HEK293T (cell line): ENCODE measurements at regions not wholly inside any gene's neighbourhood (a gene's known extent, or its start where the extent isn't known, plus 50 kb on each side); places are given as distances from the start of the nearest gene placed in this dataset.

Experiments
- CTCF ChIA-PET: fragments of 350-600 bp; formaldehyde crosslinking; extraction: SDS; loops from one replicate; lab custom pipeline; 2021; ENCODE audit warnings: antibody characterized with exemption, inconsistent platforms; lab: Yijun Ruan, JAX
- POLR2A ChIA-PET: fragments of 350-600 bp; formaldehyde crosslinking; extraction: SDS; loops from one replicate; lab custom pipeline; 2020; ENCODE audit warnings: antibody characterized with exemption, inconsistent platforms; lab: Yijun Ruan, JAX
- DNase-seq: peaks from one replicate; pipeline ENCODE4 v3.0.0; 2012; ENCODE audit warnings: mixed read lengths; ENCODE audit errors: extremely low spot score
- ARNT ChIP-seq: fragments of 450-650 bp; IDR thresholded peaks from 2 replicates; pipeline ENCODE4 v1.6.1; 2017; ENCODE audit warnings: mild to moderate bottlenecking
- BHLHE40 ChIP-seq: fragments of 450-650 bp; IDR thresholded peaks from 2 replicates; pipeline ENCODE4 v1.6.1; 2016; ENCODE audit warnings: mild to moderate bottlenecking, moderate library complexity, borderline replicate concordance
- CTBP1 ChIP-seq: fragments of 450-650 bp; IDR thresholded peaks from 2 replicates; pipeline ENCODE4 v1.6.1; 2016; ENCODE audit warnings: borderline replicate concordance
- ELF4 ChIP-seq: fragments of 450-650 bp; IDR thresholded peaks from 2 replicates; pipeline ENCODE4 v1.6.1; 2017; ENCODE audit warnings: antibody characterized with exemption
- FOXA1 ChIP-seq: fragments of 450-650 bp; IDR thresholded peaks from 2 replicates; pipeline ENCODE4 v1.6.1; 2016; ENCODE audit warnings: mild to moderate bottlenecking
- FOXK2 ChIP-seq: fragments of 450-650 bp; IDR thresholded peaks from 2 replicates; pipeline ENCODE4 v1.6.1; 2016; ENCODE audit warnings: mild to moderate bottlenecking
- FOXM1 ChIP-seq: fragments of 450-650 bp; IDR thresholded peaks from 2 replicates; pipeline ENCODE4 v1.6.1; 2017; ENCODE audit warnings: mild to moderate bottlenecking, borderline replicate concordance
- HDGF ChIP-seq: fragments of 450-650 bp; IDR thresholded peaks from 2 replicates; pipeline ENCODE4 v1.6.1; 2017; ENCODE audit warnings: antibody characterized with exemption, borderline replicate concordance
- L3MBTL2 ChIP-seq: fragments of 450-650 bp; conservative IDR thresholded peaks from 2 replicates; pipeline ENCODE4 v1.6.1; 2016; ENCODE audit warnings: mild to moderate bottlenecking
- LEF1 ChIP-seq: fragments of 450-650 bp; IDR thresholded peaks from 2 replicates; pipeline ENCODE4 v1.6.1; 2017; ENCODE audit warnings: mild to moderate bottlenecking, borderline replicate concordance
- NFRKB ChIP-seq: fragments of 450-650 bp; IDR thresholded peaks from 2 replicates; pipeline ENCODE4 v1.6.1; 2016; ENCODE audit warnings: mild to moderate bottlenecking, moderate library complexity
- SP1 ChIP-seq: fragments of 450-650 bp; IDR thresholded peaks from 2 replicates; pipeline ENCODE4 v1.6.1; 2017
- SUZ12 ChIP-seq: fragments of 450-650 bp; IDR thresholded peaks from 2 replicates; pipeline ENCODE4 v1.6.1; 2016; ENCODE audit warnings: mild to moderate bottlenecking
- TARDBP ChIP-seq: fragments of 450-650 bp; IDR thresholded peaks from 2 replicates; pipeline ENCODE4 v1.6.1; 2016
- ZNF384 ChIP-seq: fragments of 450-650 bp; IDR thresholded peaks from 2 replicates; pipeline ENCODE4 v1.6.1; 2016
- TF ChIP-seq, protein P1 (sequence below): fragments of 450-650 bp; IDR thresholded peaks from 2 replicates; pipeline ENCODE4 v1.6.1; 2016

DNA sequence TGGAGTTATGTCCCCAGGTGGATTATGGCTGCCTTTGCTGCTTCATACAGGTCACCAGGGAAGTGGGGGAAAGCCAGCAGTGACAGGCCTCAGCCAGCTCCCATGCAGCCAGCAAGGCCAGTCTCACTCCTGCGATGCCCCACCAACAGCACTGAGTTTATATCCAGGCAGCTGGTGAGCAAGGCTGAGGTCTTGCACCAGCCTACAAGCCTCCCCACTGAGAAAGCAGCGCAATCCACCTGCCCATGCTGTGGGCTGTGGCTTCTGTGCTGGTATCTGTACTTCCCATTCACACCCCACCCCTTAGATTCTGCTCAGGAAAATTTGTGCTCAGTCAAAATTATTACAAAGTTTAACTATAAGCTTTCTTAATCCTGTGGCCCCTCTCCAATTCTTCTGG is 153.5 kb downstream of the HHIP start:
- CTCF ChIA-PET = no interaction called here

DNA sequence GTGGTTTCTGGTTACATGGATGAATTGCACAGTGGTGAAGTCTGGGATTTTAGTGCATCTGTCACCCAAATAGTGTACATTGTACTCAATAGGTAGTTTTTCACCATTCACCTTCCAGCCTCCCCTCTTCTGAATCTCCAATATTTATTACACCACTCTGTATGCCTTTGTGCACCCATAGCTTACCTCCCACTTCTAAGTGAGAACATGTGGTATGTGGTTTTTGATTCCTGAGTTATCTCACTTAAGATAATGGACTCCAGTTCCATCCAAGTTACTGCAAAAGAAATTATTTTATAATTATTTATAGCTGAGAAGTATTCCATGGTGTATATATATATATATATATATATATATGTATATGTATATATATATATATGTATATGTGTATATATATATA is 155.8 kb downstream of the HHIP start:
- no peak for TF ChIP-seq L3MBTL2
- TF ChIP-seq, protein P1, sequence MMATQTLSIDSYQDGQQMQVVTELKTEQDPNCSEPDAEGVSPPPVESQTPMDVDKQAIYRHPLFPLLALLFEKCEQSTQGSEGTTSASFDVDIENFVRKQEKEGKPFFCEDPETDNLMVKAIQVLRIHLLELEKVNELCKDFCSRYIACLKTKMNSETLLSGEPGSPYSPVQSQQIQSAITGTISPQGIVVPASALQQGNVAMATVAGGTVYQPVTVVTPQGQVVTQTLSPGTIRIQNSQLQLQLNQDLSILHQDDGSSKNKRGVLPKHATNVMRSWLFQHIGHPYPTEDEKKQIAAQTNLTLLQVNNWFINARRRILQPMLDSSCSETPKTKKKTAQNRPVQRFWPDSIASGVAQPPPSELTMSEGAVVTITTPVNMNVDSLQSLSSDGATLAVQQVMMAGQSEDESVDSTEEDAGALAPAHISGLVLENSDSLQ = no peak
- no peak for TF ChIP-seq FOXK2
- TF ChIP-seq HDGF = no peak
- TF ChIP-seq NFRKB = no peak
- no peak for TF ChIP-seq SUZ12
- no peak for TF ChIP-seq ELF4
- TF ChIP-seq SP1 = no peak
- no peak for TF ChIP-seq BHLHE40
- TF ChIP-seq ZNF384 = no peak
- no peak for TF ChIP-seq TARDBP
- no peak for TF ChIP-seq CTBP1
- no peak for TF ChIP-seq ARNT
- no peak for TF ChIP-seq LEF1
- ChIA-PET POLR2A (no interaction called here), CTCF (no interaction called here)
- no peak for DNase-seq

More for the DNA sequence above, 153.5 kb downstream of the HHIP start:
- no peak for DNase-seq
- POLR2A ChIA-PET = no interaction called here
- TF ChIP-seq TARDBP (no peak), SUZ12 (no peak), HDGF (no peak), ZNF384 (no peak), NFRKB (no peak), FOXA1 (no peak), ARNT (no peak), ELF4 (no peak), FOXK2 (no peak), FOXM1 (no peak), BHLHE40 (no peak), LEF1 (no peak)
- TF ChIP-seq, protein P1 = no peak

DNA sequence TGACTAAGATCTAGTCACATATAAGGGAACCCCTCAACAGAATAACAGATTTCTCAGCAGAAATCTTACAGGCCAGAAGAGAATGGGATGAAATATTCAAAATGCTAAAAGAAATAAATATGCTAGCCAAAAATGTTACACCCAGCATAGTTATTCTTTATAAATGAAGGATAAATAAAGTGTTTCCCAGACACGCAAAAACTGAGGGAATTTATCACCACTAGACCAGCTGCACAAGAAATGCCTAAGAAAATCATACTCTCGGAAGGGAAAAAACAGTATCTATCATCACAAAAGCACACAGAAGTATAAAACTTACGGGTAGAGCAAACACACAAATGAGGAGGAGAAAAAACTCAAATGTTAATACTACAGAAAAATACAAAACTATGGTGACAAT is 162.1 kb downstream of the HHIP start:
- TF ChIP-seq FOXA1 (no peak), BHLHE40 (no peak), TARDBP (no peak), ELF4 (no peak), FOXK2 (no peak), CTBP1 (no peak), SUZ12 (no peak), FOXM1 (no peak), NFRKB (no peak), ARNT (no peak), ZNF384 (no peak), SP1 (no peak)
- TF ChIP-seq, protein P1 = no peak
- ChIA-PET CTCF (no interaction called here), POLR2A (no interaction called here)
- DNase-seq = no peak

DNA sequence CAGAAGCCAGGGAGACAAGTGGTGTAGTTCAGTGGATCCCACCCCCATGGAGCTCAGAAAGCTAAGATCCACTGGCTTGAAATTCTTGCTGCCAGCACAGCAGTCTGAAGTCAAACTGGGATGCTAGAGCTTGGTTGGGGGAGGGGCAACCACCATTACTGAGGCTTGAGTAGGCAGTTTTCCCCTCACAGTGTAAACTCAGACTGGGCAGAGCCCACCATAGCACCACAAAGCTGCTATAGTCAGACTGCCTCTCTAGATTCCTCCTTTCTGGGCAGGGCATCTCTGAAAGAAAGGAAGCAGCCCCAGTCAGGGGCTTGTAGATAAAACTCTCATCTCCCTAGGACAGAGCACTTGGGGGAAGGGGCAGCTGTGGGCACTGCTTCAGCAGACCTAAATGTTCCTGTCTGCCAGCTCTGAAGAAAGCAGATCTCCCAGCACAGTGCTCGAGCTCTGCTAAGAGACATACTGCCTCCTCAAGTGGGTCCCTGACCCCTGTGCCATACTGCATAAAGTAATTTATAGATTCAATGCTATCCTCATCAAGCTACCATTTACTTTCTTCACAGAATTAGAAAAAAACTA is 163.2 kb downstream of the HHIP start:
- DNase-seq = no peak
- CTCF ChIA-PET = no interaction called here
- POLR2A ChIA-PET = no interaction called here
- TF ChIP-seq TARDBP (no peak), BHLHE40 (no peak), ZNF384 (no peak), SUZ12 (no peak), NFRKB (no peak), FOXK2 (no peak), ARNT (no peak), L3MBTL2 (no peak), SP1 (no peak), ELF4 (no peak), LEF1 (no peak), CTBP1 (no peak), FOXA1 (no peak), HDGF (no peak), FOXM1 (no peak)
- TF ChIP-seq, protein P1 = no peak

DNA sequence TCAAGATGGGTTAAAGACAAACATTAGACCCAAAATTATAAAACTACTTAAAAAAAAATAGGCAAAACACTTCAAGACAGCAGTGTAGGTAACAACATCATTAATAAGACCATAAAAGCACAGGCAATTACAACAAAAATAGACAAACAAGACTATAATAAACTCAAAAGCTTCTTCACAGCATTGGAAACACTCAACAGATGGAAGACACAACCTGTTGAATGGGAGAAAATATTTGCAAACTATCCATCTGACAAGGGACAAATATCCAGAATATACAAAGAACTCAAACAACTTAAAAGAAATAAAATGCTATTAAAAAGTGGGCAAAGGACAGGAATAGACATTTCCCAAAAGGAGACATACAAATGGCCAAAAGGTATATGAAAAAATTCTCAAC is 170.7 kb downstream of the HHIP start:
- ChIA-PET POLR2A (no interaction called here), CTCF (no interaction called here)
- DNase-seq = no peak
- TF ChIP-seq TARDBP (no peak), SUZ12 (no peak), BHLHE40 (no peak), FOXA1 (no peak), NFRKB (no peak), CTBP1 (no peak), FOXK2 (no peak), ARNT (no peak), L3MBTL2 (no peak), ELF4 (no peak), ZNF384 (no peak), FOXM1 (no peak), LEF1 (no peak), HDGF (no peak), SP1 (no peak)
- TF ChIP-seq, protein P1 = no peak
